HL-60 (cell line): ENCODE measurements at regions not wholly inside any gene's neighbourhood (a gene's known extent, or its start where the extent isn't known, plus 50 kb on each side); places are given as distances from the start of the nearest gene placed in this dataset.

ENCODE experiments used
- DNase-seq, 2 experiments: peaks; one replicate each; pipeline ENCODE4 v3.0.0-alpha.2; 2010 to 2020; ENCODE audit warnings: low read depth in 1 of 2, low spot score in 1 of 2
- H3K27ac ChIP-seq: fragments of 250-450 bp; sonication (Bioruptor Pico); replicated peaks from 2 replicates; pipeline ENCODE4 v1.5.1; 2020; ENCODE audit warnings: mild to moderate bottlenecking, moderate library complexity
- H3K27me3 ChIP-seq: fragments of 250-450 bp; sonication (Bioruptor Pico); 2 replicates; pipeline ENCODE4 v1.5.1; 2021; ENCODE audit warnings: mild to moderate bottlenecking, moderate library complexity; ENCODE audit not compliant: insufficient read depth, poor library complexity, severe bottlenecking
- H3K4me3 ChIP-seq: replicated peaks from 2 replicates; pipeline ENCODE4 v1.5.1; 2011; ENCODE audit warnings: mild to moderate bottlenecking, control low read depth, low read length; ENCODE audit not compliant: insufficient read depth
- GABPA ChIP-seq: IDR thresholded peaks from 2 replicates; pipeline ENCODE4 v1.6.1; 2012; ENCODE audit warnings: low read depth
- POLR2AphosphoS5 ChIP-seq: IDR thresholded peaks from 2 replicates; pipeline ENCODE4 v1.6.1; 2012; ENCODE audit warnings: low read depth
- REST ChIP-seq: IDR thresholded peaks from 2 replicates; pipeline ENCODE4 v1.6.1; 2012; ENCODE audit warnings: low read depth; ENCODE audit not compliant: insufficient replicate concordance
- SPI1 ChIP-seq: IDR thresholded peaks from 2 replicates; pipeline ENCODE4 v1.6.1; 2012; ENCODE audit warnings: low read depth, mild to moderate bottlenecking, borderline replicate concordance
- TF ChIP-seq, protein P1 (sequence below): IDR thresholded peaks from one replicate; pipeline ENCODE4 v1.5.1; 2011; ENCODE audit warnings: low read length, control low read depth, inconsistent platforms; ENCODE audit not compliant: insufficient read depth

- H3K27me3 ChIP-seq: no peaks in the 10 kb centered on the region
- no peak for DNase-seq
- H3K27ac ChIP-seq: no peak overlapping the region
- no peak for TF ChIP-seq GABPA
- TF ChIP-seq POLR2AphosphoS5: no peak
- TF ChIP-seq, protein P1, sequence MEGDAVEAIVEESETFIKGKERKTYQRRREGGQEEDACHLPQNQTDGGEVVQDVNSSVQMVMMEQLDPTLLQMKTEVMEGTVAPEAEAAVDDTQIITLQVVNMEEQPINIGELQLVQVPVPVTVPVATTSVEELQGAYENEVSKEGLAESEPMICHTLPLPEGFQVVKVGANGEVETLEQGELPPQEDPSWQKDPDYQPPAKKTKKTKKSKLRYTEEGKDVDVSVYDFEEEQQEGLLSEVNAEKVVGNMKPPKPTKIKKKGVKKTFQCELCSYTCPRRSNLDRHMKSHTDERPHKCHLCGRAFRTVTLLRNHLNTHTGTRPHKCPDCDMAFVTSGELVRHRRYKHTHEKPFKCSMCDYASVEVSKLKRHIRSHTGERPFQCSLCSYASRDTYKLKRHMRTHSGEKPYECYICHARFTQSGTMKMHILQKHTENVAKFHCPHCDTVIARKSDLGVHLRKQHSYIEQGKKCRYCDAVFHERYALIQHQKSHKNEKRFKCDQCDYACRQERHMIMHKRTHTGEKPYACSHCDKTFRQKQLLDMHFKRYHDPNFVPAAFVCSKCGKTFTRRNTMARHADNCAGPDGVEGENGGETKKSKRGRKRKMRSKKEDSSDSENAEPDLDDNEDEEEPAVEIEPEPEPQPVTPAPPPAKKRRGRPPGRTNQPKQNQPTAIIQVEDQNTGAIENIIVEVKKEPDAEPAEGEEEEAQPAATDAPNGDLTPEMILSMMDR: no peak
- no peak for TF ChIP-seq REST
- no peak for TF ChIP-seq SPI1
- no peak overlapping the region for H3K4me3 ChIP-seq
Observed at GRCh38 chr18:71678144-71678543, 866.0 kb downstream of the CBLN2 start.

DNA sequence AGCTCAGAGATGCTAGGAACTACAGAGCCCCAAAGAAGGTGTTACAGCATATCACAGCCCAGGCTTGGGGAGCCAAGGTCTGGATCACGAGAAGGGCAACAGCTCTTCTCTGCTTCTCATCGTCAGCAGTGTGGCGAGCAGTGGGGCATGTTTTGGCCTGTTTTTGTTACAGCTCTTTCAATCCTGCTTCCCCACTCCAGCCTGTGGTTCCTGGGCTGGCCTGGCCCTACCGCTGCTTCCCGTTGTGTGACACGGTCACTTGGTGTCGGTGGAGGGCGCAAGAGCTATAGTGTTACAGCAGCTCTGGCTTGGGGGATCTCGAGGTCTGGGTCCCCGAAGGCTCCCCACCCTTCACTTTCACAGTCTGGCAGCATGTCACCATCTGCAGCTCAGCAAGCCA, 870.2 kb downstream of the CBLN2 start:
- Histone ChIP-seq H3K27ac (no peak overlapping the region), H3K4me3 (no peak overlapping the region), H3K27me3 (no peaks in the 10 kb centered on the region)
- no peak for DNase-seq
- TF ChIP-seq, protein P1: no peak
- TF ChIP-seq POLR2AphosphoS5 (no peak), SPI1 (no peak)

- DNase-seq: no peak
- TF ChIP-seq GABPA (no peak), POLR2AphosphoS5 (no peak), REST (no peak)
- Histone ChIP-seq H3K27ac (no peak overlapping the region), H3K27me3 (no peaks in the 10 kb centered on the region), H3K4me3 (no peak overlapping the region)
Observed at GRCh38 chr18:71673498-71673897, 870.6 kb downstream of the CBLN2 start.

DNA sequence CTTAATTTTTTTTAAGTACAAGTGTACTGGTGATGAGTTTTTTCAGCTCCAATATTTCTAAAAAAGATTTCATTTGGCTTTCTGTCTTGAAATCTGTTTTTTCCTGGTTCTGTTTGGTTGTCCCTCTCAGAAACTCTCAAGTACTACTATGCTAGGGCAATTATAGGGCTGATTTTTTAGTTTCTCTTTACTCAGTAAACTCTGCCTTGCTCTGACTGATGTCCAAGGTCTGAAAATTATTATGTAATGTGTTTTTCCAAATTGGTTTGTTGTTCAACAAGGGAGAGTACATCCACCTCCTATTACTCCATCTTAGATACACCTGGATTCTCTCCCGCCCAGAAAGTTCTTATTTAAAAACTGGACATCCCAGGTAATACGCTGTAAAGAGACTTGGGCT, 877.7 kb downstream of the CBLN2 start:
- no peak overlapping the region for H3K4me3 ChIP-seq
- H3K27ac ChIP-seq: no peak overlapping the region
- no peak for DNase-seq
- no peak for TF ChIP-seq SPI1
- TF ChIP-seq REST: no peak
- TF ChIP-seq GABPA: no peak
- TF ChIP-seq, protein P1: no peak
- TF ChIP-seq POLR2AphosphoS5: no peak
- H3K27me3 ChIP-seq: no peaks in the 10 kb centered on the region
